SK-N-SH (cell line): ENCODE measurements at regions not wholly inside any gene's neighbourhood (a gene's known extent, or its start where the extent isn't known, plus 50 kb on each side); places are given as distances from the start of the nearest gene placed in this dataset.

Source experiments
- GABPA ChIP-seq: IDR thresholded peaks from 2 replicates; pipeline ENCODE4 v1.4.0; 2012; ENCODE audit warnings: low read depth, mild to moderate bottlenecking
- NRF1 ChIP-seq: IDR thresholded peaks from 2 replicates; pipeline ENCODE4 v1.6.1; 2012; ENCODE audit warnings: low read depth, mild to moderate bottlenecking, low read length
- POLR2AphosphoS5 ChIP-seq: IDR thresholded peaks from 2 replicates; pipeline ENCODE4 v1.6.1; 2012; ENCODE audit warnings: low read depth, low read length
- RAD21 ChIP-seq: IDR thresholded peaks from 2 replicates; pipeline ENCODE4 v1.6.1; 2012; ENCODE audit warnings: mild to moderate bottlenecking, low read length
- RFX5 ChIP-seq: IDR thresholded peaks from 2 replicates; pipeline ENCODE4 v1.6.1; 2012; ENCODE audit warnings: mild to moderate bottlenecking, improper control_type of control experiment, low read length
- TF ChIP-seq, protein P1 (sequence below): fragments of 200-600 bp; sonication (generic); IDR thresholded peaks from 2 replicates; pipeline ENCODE4 v1.6.1; 2017; ENCODE audit warnings: antibody characterized with exemption, mild to moderate bottlenecking, moderate library complexity
- TF ChIP-seq, protein P2 (sequence below): IDR thresholded peaks from 2 replicates; pipeline ENCODE4 v1.6.1; 2012; ENCODE audit warnings: mild to moderate bottlenecking, low read depth, low read length, moderate library complexity
- TF ChIP-seq, protein P3 (sequence below): IDR thresholded peaks from 2 replicates; pipeline ENCODE4 v1.4.0; 2012; ENCODE audit warnings: low read depth

DNA sequence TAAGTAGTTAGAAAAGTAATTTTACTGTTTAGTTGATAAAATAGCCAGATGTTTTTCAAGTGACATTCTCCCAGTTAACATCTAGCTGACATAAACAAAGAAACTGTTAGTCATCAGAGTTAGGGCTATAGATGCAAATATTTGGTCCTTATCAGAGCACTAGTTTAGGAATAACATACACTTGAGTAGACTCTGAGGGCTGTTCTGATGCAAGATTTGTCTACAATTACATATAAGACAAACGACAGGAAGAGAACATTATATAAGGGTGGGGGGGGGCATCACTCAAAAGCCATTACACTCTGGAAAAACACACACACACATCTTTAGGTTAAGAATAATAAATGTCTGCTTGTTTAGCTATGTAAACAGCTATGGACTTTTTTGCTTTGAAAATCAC is 554.4 kb upstream of the LRRTM1 start:
- TF ChIP-seq, protein P1, sequence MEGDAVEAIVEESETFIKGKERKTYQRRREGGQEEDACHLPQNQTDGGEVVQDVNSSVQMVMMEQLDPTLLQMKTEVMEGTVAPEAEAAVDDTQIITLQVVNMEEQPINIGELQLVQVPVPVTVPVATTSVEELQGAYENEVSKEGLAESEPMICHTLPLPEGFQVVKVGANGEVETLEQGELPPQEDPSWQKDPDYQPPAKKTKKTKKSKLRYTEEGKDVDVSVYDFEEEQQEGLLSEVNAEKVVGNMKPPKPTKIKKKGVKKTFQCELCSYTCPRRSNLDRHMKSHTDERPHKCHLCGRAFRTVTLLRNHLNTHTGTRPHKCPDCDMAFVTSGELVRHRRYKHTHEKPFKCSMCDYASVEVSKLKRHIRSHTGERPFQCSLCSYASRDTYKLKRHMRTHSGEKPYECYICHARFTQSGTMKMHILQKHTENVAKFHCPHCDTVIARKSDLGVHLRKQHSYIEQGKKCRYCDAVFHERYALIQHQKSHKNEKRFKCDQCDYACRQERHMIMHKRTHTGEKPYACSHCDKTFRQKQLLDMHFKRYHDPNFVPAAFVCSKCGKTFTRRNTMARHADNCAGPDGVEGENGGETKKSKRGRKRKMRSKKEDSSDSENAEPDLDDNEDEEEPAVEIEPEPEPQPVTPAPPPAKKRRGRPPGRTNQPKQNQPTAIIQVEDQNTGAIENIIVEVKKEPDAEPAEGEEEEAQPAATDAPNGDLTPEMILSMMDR = no peak
- TF ChIP-seq POLR2AphosphoS5 (no peak), RAD21 (no peak), NRF1 (no peak), GABPA (no peak), RFX5 (no peak)
- TF ChIP-seq, protein P2, sequence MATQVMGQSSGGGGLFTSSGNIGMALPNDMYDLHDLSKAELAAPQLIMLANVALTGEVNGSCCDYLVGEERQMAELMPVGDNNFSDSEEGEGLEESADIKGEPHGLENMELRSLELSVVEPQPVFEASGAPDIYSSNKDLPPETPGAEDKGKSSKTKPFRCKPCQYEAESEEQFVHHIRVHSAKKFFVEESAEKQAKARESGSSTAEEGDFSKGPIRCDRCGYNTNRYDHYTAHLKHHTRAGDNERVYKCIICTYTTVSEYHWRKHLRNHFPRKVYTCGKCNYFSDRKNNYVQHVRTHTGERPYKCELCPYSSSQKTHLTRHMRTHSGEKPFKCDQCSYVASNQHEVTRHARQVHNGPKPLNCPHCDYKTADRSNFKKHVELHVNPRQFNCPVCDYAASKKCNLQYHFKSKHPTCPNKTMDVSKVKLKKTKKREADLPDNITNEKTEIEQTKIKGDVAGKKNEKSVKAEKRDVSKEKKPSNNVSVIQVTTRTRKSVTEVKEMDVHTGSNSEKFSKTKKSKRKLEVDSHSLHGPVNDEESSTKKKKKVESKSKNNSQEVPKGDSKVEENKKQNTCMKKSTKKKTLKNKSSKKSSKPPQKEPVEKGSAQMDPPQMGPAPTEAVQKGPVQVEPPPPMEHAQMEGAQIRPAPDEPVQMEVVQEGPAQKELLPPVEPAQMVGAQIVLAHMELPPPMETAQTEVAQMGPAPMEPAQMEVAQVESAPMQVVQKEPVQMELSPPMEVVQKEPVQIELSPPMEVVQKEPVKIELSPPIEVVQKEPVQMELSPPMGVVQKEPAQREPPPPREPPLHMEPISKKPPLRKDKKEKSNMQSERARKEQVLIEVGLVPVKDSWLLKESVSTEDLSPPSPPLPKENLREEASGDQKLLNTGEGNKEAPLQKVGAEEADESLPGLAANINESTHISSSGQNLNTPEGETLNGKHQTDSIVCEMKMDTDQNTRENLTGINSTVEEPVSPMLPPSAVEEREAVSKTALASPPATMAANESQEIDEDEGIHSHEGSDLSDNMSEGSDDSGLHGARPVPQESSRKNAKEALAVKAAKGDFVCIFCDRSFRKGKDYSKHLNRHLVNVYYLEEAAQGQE = no peak
- TF ChIP-seq, protein P3, sequence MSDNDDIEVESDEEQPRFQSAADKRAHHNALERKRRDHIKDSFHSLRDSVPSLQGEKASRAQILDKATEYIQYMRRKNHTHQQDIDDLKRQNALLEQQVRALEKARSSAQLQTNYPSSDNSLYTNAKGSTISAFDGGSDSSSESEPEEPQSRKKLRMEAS = no peak
